Karpas-422 (cell line): ENCODE measurements at regions not wholly inside any gene's neighbourhood (a gene's known extent, or its start where the extent isn't known, plus 50 kb on each side); places are given as distances from the start of the nearest gene placed in this dataset.

Experiments
- DNase-seq: peaks from one replicate; pipeline ENCODE4 v3.0.0-alpha.2; 2015
- H2AFZ ChIP-seq: fragments of 200-600 bp; sonication (generic); 2 replicates; pipeline ENCODE4 v1.6.1; 2014; ENCODE audit warnings: antibody characterized with exemption, low read length, mixed read lengths
- H3K27ac ChIP-seq: fragments of 200-600 bp; sonication (generic); 2 replicates; pipeline ENCODE4 v1.5.1; 2014; ENCODE audit warnings: mild to moderate bottlenecking, low read length, moderate library complexity
- H3K27me3 ChIP-seq: fragments of 200-600 bp; sonication (generic); 2 replicates; pipeline ENCODE4 v1.6.1; 2014; ENCODE audit warnings: low read length, mixed read lengths
- H3K36me3 ChIP-seq: fragments of 200-600 bp; sonication (generic); 2 replicates; pipeline ENCODE4 v1.6.1; 2014; ENCODE audit warnings: low read length, mixed read lengths; ENCODE audit not compliant: insufficient read depth
- H3K4me1 ChIP-seq: fragments of 200-600 bp; sonication (generic); 2 replicates; pipeline ENCODE4 v1.6.1; 2014; ENCODE audit warnings: mild to moderate bottlenecking, low read length, mixed read lengths
- H3K4me2 ChIP-seq: fragments of 200-600 bp; sonication (generic); 2 replicates; pipeline ENCODE4 v1.6.1; 2014; ENCODE audit warnings: low read length, low read depth, mild to moderate bottlenecking; ENCODE audit not compliant: poor library complexity, severe bottlenecking
- H3K4me3 ChIP-seq: fragments of 200-600 bp; sonication (generic); 2 replicates; pipeline ENCODE4 v1.5.1; 2014; ENCODE audit warnings: mild to moderate bottlenecking, antibody characterized with exemption, low read length, mixed read lengths
- H3K79me2 ChIP-seq: fragments of 200-600 bp; sonication (generic); 2 replicates; pipeline ENCODE4 v1.6.1; 2014; ENCODE audit warnings: mild to moderate bottlenecking, low read length, mixed read lengths
- H3K9ac ChIP-seq: fragments of 200-600 bp; sonication (generic); 2 replicates; pipeline ENCODE4 v1.6.0; 2014; ENCODE audit warnings: low read length
- H3K9me2 ChIP-seq: fragments of 200-600 bp; sonication (generic), shearing (Covaris generic); replicated peaks from 2 replicates; pipeline ENCODE4 v1.6.0; 2014; ENCODE audit warnings: mild to moderate bottlenecking, low read length, moderate library complexity; ENCODE audit not compliant: insufficient read depth
- H3K9me3 ChIP-seq: fragments of 300-700, 200-600 bp; sonication (generic); 2 replicates; pipeline ENCODE4 v1.6.1; 2014; ENCODE audit warnings: low read length, mixed read lengths
- H4K20me1 ChIP-seq: fragments of 200-600 bp; sonication (generic); 2 replicates; pipeline ENCODE4 v1.6.1; 2014; ENCODE audit warnings: mild to moderate bottlenecking, antibody characterized with exemption, low read length, low read depth; ENCODE audit not compliant: insufficient read depth

- no peak overlapping the region for H3K4me2 ChIP-seq
- H3K27ac ChIP-seq: no peak overlapping the region
- no peaks in the 10 kb centered on the region for H4K20me1 ChIP-seq
- H3K27me3 ChIP-seq: no peaks in the 10 kb centered on the region
- no peak overlapping the region for H3K4me3 ChIP-seq
- no peaks in the 10 kb centered on the region for H3K9me2 ChIP-seq
- H3K9ac ChIP-seq: no peak overlapping the region
- DNase-seq: no peak
- H2AFZ ChIP-seq: no peak overlapping the region
- no peaks in the 10 kb centered on the region for H3K9me3 ChIP-seq
- H3K36me3 ChIP-seq: no peaks in the 10 kb centered on the region
- H3K4me1 ChIP-seq: no peaks in the 10 kb centered on the region
- H3K79me2 ChIP-seq: no peaks in the 10 kb centered on the region
Observed at GRCh38 chr1:25161981-25162380, 70.3 kb downstream of the SYF2 start.

GRCh38 chr1:25157846-25158245 lies 74.5 kb downstream of the SYF2 start:
- H3K79me2 ChIP-seq: no peaks in the 10 kb centered on the region
- no peaks in the 10 kb centered on the region for H3K27me3 ChIP-seq
- no peak for DNase-seq
- no peak overlapping the region for H3K4me3 ChIP-seq
- H4K20me1 ChIP-seq: no peaks in the 10 kb centered on the region
- H3K36me3 ChIP-seq: no peaks in the 10 kb centered on the region
- no peak overlapping the region for H2AFZ ChIP-seq
- H3K9me3 ChIP-seq: no peaks in the 10 kb centered on the region
- no peak overlapping the region for H3K9ac ChIP-seq
- H3K4me2 ChIP-seq: no peak overlapping the region
- H3K9me2 ChIP-seq: no peaks in the 10 kb centered on the region
- H3K27ac ChIP-seq: no peak overlapping the region
- no peaks in the 10 kb centered on the region for H3K4me1 ChIP-seq

GRCh38 chr1:25150985-25151495 lies 81.3 kb downstream of the SYF2 start:
- H3K27ac ChIP-seq: no peak overlapping the region
- no peak overlapping the region for H3K4me2 ChIP-seq
- peaks cover 23% of the 10 kb centered on the region for H3K4me1 ChIP-seq
- no peak overlapping the region for H2AFZ ChIP-seq
- no peaks in the 10 kb centered on the region for H3K79me2 ChIP-seq
- H3K27me3 ChIP-seq: no peaks in the 10 kb centered on the region
- DNase-seq: no peak
- no peaks in the 10 kb centered on the region for H4K20me1 ChIP-seq
- H3K9ac ChIP-seq: no peak overlapping the region
- no peaks in the 10 kb centered on the region for H3K36me3 ChIP-seq
- no peak overlapping the region for H3K4me3 ChIP-seq
- no peaks in the 10 kb centered on the region for H3K9me2 ChIP-seq
- H3K9me3 ChIP-seq: no peaks in the 10 kb centered on the region

GRCh38 chr1:25148673-25149300 lies 83.5 kb downstream of the SYF2 start:
- peak; percentile 87 for DNase-seq

GRCh38 chr1:25146451-25146855 lies 85.8 kb downstream of the SYF2 start:
- Histone ChIP-seq H3K4me2 (no peak overlapping the region), H3K36me3 (no peaks in the 10 kb centered on the region), H3K4me1 (peaks cover 31% of the 10 kb centered on the region), H3K9me3 (no peaks in the 10 kb centered on the region), H3K79me2 (no peaks in the 10 kb centered on the region), H3K4me3 (no peak overlapping the region), H2AFZ (no peak overlapping the region), H3K27me3 (no peaks in the 10 kb centered on the region), H4K20me1 (no peaks in the 10 kb centered on the region), H3K9ac (no peak overlapping the region), H3K27ac (no peak overlapping the region), H3K9me2 (no peaks in the 10 kb centered on the region)
- DNase-seq: no peak

More at GRCh38 chr1:25148673-25149300, 83.5 kb downstream of the SYF2 start:
- no peaks in the 10 kb centered on the region for H3K79me2 ChIP-seq
- no peak overlapping the region for H2AFZ ChIP-seq
- H3K4me1 ChIP-seq: peaks cover 31% of the 10 kb centered on the region
- no peaks in the 10 kb centered on the region for H3K27me3 ChIP-seq
- H4K20me1 ChIP-seq: no peaks in the 10 kb centered on the region
- no peaks in the 10 kb centered on the region for H3K9me2 ChIP-seq
- no peaks in the 10 kb centered on the region for H3K36me3 ChIP-seq
- no peak overlapping the region for H3K27ac ChIP-seq
- H3K9ac ChIP-seq: no peak overlapping the region
- no peaks in the 10 kb centered on the region for H3K9me3 ChIP-seq
- peak overlapping the region; percentile 2 for H3K4me2 ChIP-seq
- no peak overlapping the region for H3K4me3 ChIP-seq

GRCh38 chr1:25145775-25146393 lies 86.4 kb downstream of the SYF2 start:
- Histone ChIP-seq H4K20me1 (no peaks in the 10 kb centered on the region), H3K4me1 (peaks cover 32% of the 10 kb centered on the region), H3K9me2 (no peaks in the 10 kb centered on the region), H3K4me3 (peak overlapping the region; percentile 13; the same call in 1 of the 2 replicates), H3K27ac (no peak overlapping the region), H3K36me3 (no peaks in the 10 kb centered on the region), H3K9me3 (no peaks in the 10 kb centered on the region), H3K4me2 (peak overlapping the region; percentile 71), H3K79me2 (no peaks in the 10 kb centered on the region), H3K9ac (peak overlapping the region; percentile 39; the same call in 1 of the 2 replicates), H2AFZ (peak overlapping the region; percentile 64; the same call in 1 of the 2 replicates), H3K27me3 (no peaks in the 10 kb centered on the region)
- peak; percentile 80 for DNase-seq

- Histone ChIP-seq H4K20me1 (no peaks in the 10 kb centered on the region), H3K36me3 (no peaks in the 10 kb centered on the region), H3K9me3 (no peaks in the 10 kb centered on the region), H3K9ac (no peak overlapping the region), H3K79me2 (no peaks in the 10 kb centered on the region), H3K4me1 (peaks cover 15% of the 10 kb centered on the region), H3K4me3 (no peak overlapping the region), H3K4me2 (peak overlapping the region; percentile 26), H3K9me2 (no peaks in the 10 kb centered on the region), H3K27me3 (no peaks in the 10 kb centered on the region), H3K27ac (no peak overlapping the region), H2AFZ (no peak overlapping the region)
- DNase-seq: peak; percentile 68
Observed at GRCh38 chr1:25140073-25140797, 92.1 kb downstream of the SYF2 start.
